ENCODE measurements at regions not wholly inside any gene's neighbourhood (a gene's known extent, or its start where the extent isn't known, plus 50 kb on each side); places are given as distances from the start of the nearest gene placed in this dataset.
"Not testable (repeated sequence)": the region's sequence is repeated elsewhere in the genome, so short reads cannot be mapped to it uniquely, and the experiment has no call there.

DNA sequence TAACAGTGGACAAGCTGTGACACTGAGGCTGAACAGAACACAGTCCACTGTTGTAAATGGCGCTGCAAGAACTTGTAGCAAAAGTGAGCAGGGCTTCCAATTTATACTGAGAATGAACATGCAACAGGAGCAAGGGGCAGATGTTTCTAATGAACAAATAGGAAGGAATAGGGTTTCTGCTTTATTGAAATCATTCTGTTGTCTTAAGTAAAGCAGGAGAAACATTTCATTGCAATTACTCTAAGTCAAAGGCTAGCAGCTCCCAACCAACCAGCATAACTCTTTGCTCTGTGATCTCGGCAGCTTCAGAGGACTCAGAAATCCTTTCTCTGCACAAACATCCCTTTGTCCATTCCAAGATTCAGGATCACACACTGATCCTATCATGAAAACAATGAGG lies 236.2 kb upstream of the PRSS58 start:
- H3K36me3 Mint-ChIP-seq (ENCODE audit: unreplicated experiment), result peaks cover 5% of the 10 kb centered on the region
- H3K27ac Mint-ChIP-seq (ENCODE audit: unreplicated experiment), result no peak overlapping the region
- H3K4me1 Mint-ChIP-seq (ENCODE audit: low read depth, unreplicated experiment), result peaks cover 20% of the 10 kb centered on the region
- TF ChIP-seq, protein P1, sequence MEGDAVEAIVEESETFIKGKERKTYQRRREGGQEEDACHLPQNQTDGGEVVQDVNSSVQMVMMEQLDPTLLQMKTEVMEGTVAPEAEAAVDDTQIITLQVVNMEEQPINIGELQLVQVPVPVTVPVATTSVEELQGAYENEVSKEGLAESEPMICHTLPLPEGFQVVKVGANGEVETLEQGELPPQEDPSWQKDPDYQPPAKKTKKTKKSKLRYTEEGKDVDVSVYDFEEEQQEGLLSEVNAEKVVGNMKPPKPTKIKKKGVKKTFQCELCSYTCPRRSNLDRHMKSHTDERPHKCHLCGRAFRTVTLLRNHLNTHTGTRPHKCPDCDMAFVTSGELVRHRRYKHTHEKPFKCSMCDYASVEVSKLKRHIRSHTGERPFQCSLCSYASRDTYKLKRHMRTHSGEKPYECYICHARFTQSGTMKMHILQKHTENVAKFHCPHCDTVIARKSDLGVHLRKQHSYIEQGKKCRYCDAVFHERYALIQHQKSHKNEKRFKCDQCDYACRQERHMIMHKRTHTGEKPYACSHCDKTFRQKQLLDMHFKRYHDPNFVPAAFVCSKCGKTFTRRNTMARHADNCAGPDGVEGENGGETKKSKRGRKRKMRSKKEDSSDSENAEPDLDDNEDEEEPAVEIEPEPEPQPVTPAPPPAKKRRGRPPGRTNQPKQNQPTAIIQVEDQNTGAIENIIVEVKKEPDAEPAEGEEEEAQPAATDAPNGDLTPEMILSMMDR (IDR thresholded peaks at IDR 0.05; ENCODE audit: partially characterized antibody, unreplicated experiment), result no peak
- no peaks in the 10 kb centered on the region for H3K27me3 Mint-ChIP-seq (ENCODE audit: unreplicated experiment)
- H3K4me3 Mint-ChIP-seq (ENCODE audit: unreplicated experiment), result no peak overlapping the region
- no peak for DNase-seq
- peaks cover 5% of the 10 kb centered on the region for H3K9me3 Mint-ChIP-seq (ENCODE audit: unreplicated experiment)

DNA sequence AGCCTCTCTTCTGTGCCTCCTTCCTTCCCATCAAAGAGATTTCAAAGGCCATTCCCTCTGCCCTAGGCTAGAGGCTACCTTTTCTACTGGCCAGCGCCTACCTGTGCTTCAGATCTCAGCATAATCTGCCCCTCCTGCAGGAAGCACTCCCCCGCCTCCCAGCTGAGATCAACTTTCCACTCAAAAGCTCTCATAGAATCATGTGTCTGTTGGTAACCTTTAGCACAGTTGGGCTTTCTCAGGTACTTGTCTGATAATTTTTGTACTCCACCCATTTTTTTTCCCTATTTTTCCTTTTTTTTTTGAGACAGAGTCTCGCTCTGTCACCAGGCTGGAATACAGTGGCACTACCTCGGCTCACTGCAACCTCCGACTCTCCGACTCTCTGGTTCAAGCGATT lies 231.0 kb upstream of the PRSS58 start:
- Mint-ChIP-seq H3K4me3 (ENCODE audit: unreplicated experiment) (no peak overlapping the region), H3K27ac (ENCODE audit: unreplicated experiment) (peak overlapping the region; percentile 60), H3K4me1 (ENCODE audit: low read depth, unreplicated experiment) (peaks cover 42% of the 10 kb centered on the region), H3K27me3 (ENCODE audit: unreplicated experiment) (peaks cover 3% of the 10 kb centered on the region), H3K36me3 (ENCODE audit: unreplicated experiment) (peaks cover 5% of the 10 kb centered on the region), H3K9me3 (ENCODE audit: unreplicated experiment) (peaks cover 4% of the 10 kb centered on the region)
- no peak for DNase-seq
- TF ChIP-seq, protein P1 (IDR thresholded peaks at IDR 0.05; ENCODE audit: partially characterized antibody, unreplicated experiment), result no peak

DNA sequence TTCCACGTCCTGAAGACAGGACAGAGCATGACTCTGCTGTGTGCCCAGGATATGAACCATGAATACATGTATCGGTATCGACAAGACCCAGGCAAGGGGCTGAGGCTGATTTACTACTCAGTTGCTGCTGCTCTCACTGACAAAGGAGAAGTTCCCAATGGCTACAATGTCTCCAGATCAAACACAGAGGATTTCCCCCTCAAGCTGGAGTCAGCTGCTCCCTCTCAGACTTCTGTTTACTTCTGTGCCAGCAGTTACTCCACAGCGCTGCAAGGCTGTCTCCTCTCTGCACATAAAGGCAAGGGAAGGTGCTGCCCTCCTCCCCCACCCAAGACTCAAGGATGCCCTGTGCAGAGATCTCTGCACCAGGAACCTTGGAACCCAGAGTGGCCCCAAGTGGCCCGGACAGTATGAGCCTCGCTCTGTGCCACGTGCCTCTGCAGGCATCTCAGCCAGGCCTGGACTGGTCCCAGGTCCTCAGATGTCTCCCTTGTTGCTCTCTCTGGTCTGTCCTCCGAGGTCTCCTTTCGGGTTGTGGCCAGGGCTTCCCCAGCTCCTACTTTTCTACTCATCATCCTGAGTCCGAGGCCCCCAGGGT lies 230.3 kb upstream of the PRSS58 start:
- H3K36me3 Mint-ChIP-seq (ENCODE audit: unreplicated experiment), result peaks cover 5% of the 10 kb centered on the region
- no peak for DNase-seq
- H3K4me1 Mint-ChIP-seq (ENCODE audit: low read depth, unreplicated experiment), result peaks cover 47% of the 10 kb centered on the region
- TF ChIP-seq, protein P1 (IDR thresholded peaks at IDR 0.05; ENCODE audit: partially characterized antibody, unreplicated experiment), result no peak
- peak overlapping the region; percentile 74 for H3K27ac Mint-ChIP-seq (ENCODE audit: unreplicated experiment)
- peak overlapping the region; percentile 60 for H3K4me3 Mint-ChIP-seq (ENCODE audit: unreplicated experiment)
- H3K27me3 Mint-ChIP-seq (ENCODE audit: unreplicated experiment), result peaks cover 4% of the 10 kb centered on the region
- peaks cover 4% of the 10 kb centered on the region for H3K9me3 Mint-ChIP-seq (ENCODE audit: unreplicated experiment)

DNA sequence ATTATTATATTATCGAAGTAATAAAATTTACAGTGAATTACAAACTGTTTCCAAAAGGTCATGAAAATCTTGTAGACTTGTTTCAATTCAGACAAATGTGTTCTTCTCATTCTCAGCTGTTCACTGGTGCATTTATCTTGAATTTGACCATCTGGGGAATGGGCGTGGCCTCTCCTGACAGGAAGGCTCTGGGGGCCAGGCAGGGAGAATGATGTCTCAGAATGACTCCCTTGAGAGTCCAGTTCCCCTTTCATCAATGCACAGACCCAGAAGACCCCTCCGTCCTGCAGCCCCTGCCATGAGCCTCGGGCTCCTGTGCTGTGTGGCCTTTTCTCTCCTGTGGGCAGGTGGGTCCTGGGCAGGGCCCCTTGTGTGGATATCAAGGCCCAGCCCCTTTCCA lies 229.7 kb upstream of the PRSS58 start:
- H3K9me3 Mint-ChIP-seq (ENCODE audit: unreplicated experiment); H3K27me3 Mint-ChIP-seq (ENCODE audit: unreplicated experiment); H3K36me3 Mint-ChIP-seq (ENCODE audit: unreplicated experiment); DNase-seq: not testable (repeated sequence)
- Mint-ChIP-seq H3K4me1 (ENCODE audit: low read depth, unreplicated experiment) (peaks cover 51% of the 10 kb centered on the region), H3K27ac (ENCODE audit: unreplicated experiment) (peak overlapping the region; percentile 74), H3K4me3 (ENCODE audit: unreplicated experiment) (peak overlapping the region; percentile 60)

DNA sequence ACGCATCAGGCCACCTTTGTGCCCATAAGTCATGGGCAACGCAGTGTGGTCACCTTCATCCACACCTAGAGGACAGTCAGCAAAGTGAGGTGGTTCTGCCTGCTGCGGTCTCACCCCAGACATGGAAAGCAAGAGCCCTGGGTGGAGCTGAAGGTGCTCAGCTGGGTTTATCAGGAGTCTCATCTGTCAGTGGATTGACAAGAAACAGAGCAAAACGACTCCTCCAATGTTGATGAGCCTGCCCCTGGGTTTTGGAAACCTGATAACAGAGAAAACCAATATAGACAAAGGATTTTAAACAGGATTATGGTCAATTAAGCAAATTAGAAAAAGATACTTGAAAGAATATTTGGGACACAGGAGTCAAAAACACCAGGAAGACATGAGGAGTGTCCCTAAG lies 229.3 kb upstream of the PRSS58 start:
- Mint-ChIP-seq H3K27me3 (ENCODE audit: unreplicated experiment) (peaks cover 4% of the 10 kb centered on the region), H3K4me3 (ENCODE audit: unreplicated experiment) (peak overlapping the region; percentile 2), H3K27ac (ENCODE audit: unreplicated experiment) (peak overlapping the region; percentile 86), H3K4me1 (ENCODE audit: low read depth, unreplicated experiment) (peaks cover 53% of the 10 kb centered on the region), H3K36me3 (ENCODE audit: unreplicated experiment) (peaks cover 5% of the 10 kb centered on the region), H3K9me3 (ENCODE audit: unreplicated experiment) (peaks cover 4% of the 10 kb centered on the region)
- no peak for DNase-seq
- TF ChIP-seq, protein P1 (IDR thresholded peaks at IDR 0.05; ENCODE audit: partially characterized antibody, unreplicated experiment), result no peak
